ENCODE measurements at regions not wholly inside any gene's neighbourhood (a gene's known extent, or its start where the extent isn't known, plus 50 kb on each side); places are given as distances from the start of the nearest gene placed in this dataset.

DNA sequence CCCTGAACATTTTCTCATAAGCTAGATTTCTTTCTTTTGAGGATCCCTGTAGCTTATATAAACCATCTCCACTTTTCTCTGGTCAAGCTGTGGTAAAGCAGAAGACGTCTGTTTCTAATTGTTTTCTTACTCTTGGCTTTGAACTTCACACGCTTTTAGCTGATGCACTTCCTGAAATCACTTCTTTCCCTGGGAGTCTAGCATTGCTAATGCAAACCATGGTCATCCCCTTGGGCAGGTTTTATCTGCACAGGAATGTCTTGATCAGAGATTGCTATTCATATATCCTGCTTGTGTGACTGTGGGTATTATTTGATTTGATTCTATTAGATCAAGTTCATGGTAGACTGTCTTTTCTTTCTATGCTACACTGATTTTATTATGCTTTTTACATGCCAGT is 199.2 kb upstream of the POU2AF2 start:
- TF ChIP-seq ZNF274 (IDR thresholded peaks at IDR 0.05; ENCODE audit: insufficient read depth, insufficient read length) = no peak
- TF ChIP-seq MTA3 (IDR thresholded peaks at IDR 0.05; ENCODE audit: borderline replicate concordance, low read length) = no peak
- TF ChIP-seq, protein P1, sequence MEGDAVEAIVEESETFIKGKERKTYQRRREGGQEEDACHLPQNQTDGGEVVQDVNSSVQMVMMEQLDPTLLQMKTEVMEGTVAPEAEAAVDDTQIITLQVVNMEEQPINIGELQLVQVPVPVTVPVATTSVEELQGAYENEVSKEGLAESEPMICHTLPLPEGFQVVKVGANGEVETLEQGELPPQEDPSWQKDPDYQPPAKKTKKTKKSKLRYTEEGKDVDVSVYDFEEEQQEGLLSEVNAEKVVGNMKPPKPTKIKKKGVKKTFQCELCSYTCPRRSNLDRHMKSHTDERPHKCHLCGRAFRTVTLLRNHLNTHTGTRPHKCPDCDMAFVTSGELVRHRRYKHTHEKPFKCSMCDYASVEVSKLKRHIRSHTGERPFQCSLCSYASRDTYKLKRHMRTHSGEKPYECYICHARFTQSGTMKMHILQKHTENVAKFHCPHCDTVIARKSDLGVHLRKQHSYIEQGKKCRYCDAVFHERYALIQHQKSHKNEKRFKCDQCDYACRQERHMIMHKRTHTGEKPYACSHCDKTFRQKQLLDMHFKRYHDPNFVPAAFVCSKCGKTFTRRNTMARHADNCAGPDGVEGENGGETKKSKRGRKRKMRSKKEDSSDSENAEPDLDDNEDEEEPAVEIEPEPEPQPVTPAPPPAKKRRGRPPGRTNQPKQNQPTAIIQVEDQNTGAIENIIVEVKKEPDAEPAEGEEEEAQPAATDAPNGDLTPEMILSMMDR (IDR thresholded peaks at IDR 0.05 in 2 of 3, conservative IDR thresholded peaks at IDR 0.05 in 1 of 3; ENCODE audit: control insufficient read depth in 2 of 3, extremely low read depth in 1 of 3, insufficient read depth in 1 of 3, low read depth in 3 of 3, low read length in 3 of 3) = no peak
- no peak for TF ChIP-seq SMC3 (IDR thresholded peaks at IDR 0.05; ENCODE audit: borderline replicate concordance, low read length)
- TF ChIP-seq TAF1 (IDR thresholded peaks at IDR 0.05; ENCODE audit: borderline replicate concordance, low read depth, low read length) = no peak
- TF ChIP-seq, protein P2, sequence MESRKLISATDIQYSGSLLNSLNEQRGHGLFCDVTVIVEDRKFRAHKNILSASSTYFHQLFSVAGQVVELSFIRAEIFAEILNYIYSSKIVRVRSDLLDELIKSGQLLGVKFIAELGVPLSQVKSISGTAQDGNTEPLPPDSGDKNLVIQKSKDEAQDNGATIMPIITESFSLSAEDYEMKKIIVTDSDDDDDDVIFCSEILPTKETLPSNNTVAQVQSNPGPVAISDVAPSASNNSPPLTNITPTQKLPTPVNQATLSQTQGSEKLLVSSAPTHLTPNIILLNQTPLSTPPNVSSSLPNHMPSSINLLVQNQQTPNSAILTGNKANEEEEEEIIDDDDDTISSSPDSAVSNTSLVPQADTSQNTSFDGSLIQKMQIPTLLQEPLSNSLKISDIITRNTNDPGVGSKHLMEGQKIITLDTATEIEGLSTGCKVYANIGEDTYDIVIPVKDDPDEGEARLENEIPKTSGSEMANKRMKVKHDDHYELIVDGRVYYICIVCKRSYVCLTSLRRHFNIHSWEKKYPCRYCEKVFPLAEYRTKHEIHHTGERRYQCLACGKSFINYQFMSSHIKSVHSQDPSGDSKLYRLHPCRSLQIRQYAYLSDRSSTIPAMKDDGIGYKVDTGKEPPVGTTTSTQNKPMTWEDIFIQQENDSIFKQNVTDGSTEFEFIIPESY (IDR thresholded peaks at IDR 0.05) = no peak
- TF ChIP-seq RBBP5 (conservative IDR thresholded peaks at IDR 0.05) = no peak
- no peak for TF ChIP-seq EZH2 (IDR thresholded peaks at IDR 0.05; ENCODE audit: borderline replicate concordance, control insufficient read depth, low read depth, low read length)
- TF ChIP-seq, protein P3, sequence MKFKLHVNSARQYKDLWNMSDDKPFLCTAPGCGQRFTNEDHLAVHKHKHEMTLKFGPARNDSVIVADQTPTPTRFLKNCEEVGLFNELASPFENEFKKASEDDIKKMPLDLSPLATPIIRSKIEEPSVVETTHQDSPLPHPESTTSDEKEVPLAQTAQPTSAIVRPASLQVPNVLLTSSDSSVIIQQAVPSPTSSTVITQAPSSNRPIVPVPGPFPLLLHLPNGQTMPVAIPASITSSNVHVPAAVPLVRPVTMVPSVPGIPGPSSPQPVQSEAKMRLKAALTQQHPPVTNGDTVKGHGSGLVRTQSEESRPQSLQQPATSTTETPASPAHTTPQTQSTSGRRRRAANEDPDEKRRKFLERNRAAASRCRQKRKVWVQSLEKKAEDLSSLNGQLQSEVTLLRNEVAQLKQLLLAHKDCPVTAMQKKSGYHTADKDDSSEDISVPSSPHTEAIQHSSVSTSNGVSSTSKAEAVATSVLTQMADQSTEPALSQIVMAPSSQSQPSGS (IDR thresholded peaks at IDR 0.05; ENCODE audit: low read length) = no peak
- no peak for TF ChIP-seq NBN (IDR thresholded peaks at IDR 0.05)
- TF ChIP-seq, protein P4, sequence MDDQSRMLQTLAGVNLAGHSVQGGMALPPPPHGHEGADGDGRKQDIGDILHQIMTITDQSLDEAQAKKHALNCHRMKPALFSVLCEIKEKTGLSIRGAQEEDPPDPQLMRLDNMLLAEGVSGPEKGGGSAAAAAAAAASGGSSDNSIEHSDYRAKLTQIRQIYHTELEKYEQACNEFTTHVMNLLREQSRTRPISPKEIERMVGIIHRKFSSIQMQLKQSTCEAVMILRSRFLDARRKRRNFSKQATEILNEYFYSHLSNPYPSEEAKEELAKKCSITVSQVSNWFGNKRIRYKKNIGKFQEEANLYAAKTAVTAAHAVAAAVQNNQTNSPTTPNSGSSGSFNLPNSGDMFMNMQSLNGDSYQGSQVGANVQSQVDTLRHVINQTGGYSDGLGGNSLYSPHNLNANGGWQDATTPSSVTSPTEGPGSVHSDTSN (IDR thresholded peaks at IDR 0.05; ENCODE audit: insufficient replicate concordance, low read depth, low read length) = no peak
- TF ChIP-seq, protein P5, sequence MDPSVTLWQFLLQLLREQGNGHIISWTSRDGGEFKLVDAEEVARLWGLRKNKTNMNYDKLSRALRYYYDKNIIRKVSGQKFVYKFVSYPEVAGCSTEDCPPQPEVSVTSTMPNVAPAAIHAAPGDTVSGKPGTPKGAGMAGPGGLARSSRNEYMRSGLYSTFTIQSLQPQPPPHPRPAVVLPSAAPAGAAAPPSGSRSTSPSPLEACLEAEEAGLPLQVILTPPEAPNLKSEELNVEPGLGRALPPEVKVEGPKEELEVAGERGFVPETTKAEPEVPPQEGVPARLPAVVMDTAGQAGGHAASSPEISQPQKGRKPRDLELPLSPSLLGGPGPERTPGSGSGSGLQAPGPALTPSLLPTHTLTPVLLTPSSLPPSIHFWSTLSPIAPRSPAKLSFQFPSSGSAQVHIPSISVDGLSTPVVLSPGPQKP (IDR thresholded peaks at IDR 0.05; ENCODE audit: low read depth, low read length) = no peak
- TF ChIP-seq BMI1 (IDR thresholded peaks at IDR 0.05; ENCODE audit: borderline replicate concordance) = no peak

Measured in GM12878 (cell line).